GM19397 (cell line): ENCODE measurements at regions not wholly inside any gene's neighbourhood (a gene's known extent, or its start where the extent isn't known, plus 50 kb on each side); places are given as distances from the start of the nearest gene placed in this dataset.
"Not testable (repeated sequence)": the region's sequence is repeated elsewhere in the genome, so short reads cannot be mapped to it uniquely, and the experiment has no call there.

Experiments used
- ATAC-seq: cut with Tn5 transposase; IDR thresholded peaks from one replicate; pipeline ENCODE4 v1.9.1; 2021; ENCODE audit warnings: mild to moderate bottlenecking, moderate library complexity; ENCODE audit not compliant: unreplicated experiment

DNA sequence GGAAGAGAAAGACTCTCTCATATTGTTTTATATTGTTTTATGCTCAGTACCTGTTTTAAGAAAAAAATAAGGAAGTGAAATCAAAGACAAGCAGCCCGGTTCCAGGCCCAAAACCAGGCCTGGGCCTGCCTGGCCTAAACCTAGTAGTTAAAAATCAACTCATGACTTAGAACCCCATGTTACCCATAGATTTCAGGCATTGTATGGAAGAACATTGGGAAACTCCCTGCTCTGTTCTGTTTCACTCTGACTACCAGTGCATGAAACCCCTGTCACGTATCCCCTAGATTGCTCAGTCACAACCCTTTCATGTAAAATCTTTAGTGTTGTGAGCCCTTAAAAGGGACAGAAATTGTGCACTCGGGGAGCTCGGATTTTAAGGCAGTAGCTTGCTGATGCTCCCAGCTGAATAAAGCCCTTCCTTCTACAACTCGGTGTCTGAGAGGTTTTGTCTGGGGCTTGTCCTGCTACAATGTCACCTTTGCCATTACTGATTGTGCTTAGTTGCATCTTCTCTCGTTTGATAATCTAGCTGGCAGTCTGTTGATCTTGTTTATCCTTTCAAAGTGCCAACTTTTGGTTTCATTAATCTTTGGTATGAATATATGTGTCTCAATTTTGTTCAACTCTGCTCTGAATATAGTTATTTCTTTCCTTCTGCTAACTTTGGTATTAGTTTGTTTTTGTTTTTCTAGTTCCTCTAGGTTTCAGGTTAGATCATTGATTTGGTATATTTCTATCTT is 842.8 kb upstream of the NDST4 start:
- not testable (repeated sequence) for ATAC-seq

GRCh38 chr4:115950806-115951205 is 837.4 kb upstream of the NDST4 start:
- ATAC-seq: no peak

GRCh38 chr4:115949974-115950743 is 836.7 kb upstream of the NDST4 start:
- ATAC-seq: not testable (repeated sequence)

GRCh38 chr4:115945026-115945425 is 831.6 kb upstream of the NDST4 start:
- no peak for ATAC-seq

DNA sequence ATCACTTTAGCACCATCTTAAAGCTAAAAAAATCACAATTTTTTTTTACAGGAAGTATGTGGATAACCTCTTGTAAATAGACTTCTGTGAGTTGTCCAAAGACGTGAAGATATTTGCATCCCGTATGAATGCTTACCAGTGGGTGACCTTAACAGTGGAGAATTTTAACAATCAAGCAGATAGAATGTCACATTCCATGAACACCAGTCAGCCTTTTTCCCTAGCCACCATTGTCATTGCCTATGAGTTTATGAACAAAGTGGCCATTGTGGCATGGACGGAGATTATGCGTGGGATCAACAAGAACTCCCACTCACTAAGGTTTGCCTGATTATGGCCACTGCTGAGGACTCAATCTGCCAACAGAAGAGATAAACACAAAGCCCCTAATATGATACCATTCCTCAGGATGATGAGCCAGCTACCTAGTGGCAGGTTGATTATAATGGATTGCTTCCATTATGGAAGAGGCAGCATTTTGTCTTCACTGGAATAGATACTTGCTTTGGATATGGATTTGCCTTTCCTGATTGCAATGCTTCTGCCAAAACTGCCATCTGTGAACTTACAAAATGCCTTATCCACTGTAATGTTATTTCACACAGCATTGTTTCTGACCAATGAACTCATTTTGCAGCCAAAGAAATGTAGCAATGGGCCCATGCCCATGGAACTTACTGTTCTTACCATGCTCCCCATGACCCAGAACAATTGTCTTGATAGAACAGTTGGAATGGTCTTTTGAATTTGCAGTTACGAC is 830.9 kb upstream of the NDST4 start:
- ATAC-seq: no peak

- ATAC-seq: no peak
Measured at GRCh38 chr4:115938764-115939443, 825.5 kb upstream of the NDST4 start.

DNA sequence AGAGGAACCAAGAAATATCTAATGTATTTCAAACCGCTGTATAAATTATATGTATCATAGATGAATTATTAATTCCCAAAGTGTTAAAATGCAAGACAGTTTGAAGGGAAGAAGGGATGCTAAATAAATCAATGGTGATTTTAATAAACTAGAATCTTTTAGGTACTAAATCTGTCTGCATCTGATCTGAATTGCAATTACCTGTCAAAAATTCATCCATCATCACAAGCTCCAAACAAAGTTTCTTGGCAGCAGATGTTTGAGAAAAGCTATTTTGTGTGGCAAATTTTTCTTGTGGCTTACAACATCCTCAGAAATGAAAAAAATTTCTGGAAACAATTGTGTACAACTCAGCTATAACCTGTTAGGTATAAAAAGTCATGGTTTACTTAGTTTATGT is 816.0 kb upstream of the NDST4 start:
- ATAC-seq: no peak

DNA sequence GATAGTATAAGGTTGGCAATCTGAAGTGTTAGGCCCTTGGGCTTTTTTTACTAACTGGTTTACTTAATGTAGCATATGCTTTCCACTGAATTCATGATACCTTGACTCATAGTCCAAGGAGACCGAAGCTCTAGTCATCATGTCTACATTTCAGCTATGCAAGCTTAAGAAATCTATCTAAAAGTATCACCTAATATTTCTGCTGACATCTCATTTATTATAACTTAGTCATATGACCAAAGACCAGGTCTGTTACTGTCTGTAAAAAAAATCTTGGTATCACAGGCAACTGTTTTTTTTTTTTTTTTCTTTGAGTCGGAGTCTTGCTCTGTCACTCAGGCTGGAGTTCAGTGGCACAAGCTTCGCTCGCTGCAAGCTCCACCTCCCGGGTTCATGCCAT is 814.0 kb upstream of the NDST4 start:
- no peak for ATAC-seq

- ATAC-seq: no peak
Measured at GRCh38 chr4:115923152-115923551, 809.7 kb upstream of the NDST4 start.

DNA sequence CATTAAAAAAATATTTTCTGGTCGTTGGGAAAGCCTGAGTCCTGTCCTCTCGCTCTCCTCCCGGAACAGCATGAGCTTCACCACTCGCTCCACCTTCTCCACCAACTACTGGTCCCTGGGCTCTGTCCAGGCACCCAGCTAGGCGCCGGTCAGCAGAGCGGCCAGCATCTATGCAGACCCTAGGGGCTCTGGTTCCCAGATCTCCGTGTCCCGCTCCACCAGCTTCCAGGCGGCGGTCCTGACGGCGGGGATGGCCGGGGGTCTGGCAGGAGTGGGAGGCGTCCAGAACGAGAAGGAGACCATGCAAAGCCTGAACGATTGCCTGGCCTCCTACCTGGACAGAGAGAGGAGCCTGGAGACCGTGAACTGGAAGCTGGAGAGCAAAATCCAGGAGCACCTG is 807.2 kb upstream of the NDST4 start:
- ATAC-seq: no peak

- no peak for ATAC-seq
Measured at GRCh38 chr4:115918149-115918548, 804.7 kb upstream of the NDST4 start.

DNA sequence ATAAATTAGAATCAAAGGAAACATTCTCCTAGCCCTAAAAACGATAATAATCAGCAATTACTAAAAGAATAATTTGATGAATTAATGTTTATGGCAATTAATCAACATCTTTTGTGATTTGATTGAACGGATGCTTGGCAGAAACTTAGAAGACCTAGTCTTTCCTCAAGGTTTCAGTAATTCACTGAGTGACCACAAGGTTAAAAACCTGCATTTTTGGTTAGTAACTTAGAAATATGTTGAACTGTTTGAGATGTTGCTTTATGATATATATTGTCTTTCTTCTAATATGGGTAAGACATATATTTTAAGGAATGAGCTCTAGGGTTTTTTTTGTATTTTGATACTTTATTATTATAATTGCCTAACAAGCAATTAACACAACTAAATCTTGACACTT is 793.0 kb upstream of the NDST4 start:
- ATAC-seq: no peak

DNA sequence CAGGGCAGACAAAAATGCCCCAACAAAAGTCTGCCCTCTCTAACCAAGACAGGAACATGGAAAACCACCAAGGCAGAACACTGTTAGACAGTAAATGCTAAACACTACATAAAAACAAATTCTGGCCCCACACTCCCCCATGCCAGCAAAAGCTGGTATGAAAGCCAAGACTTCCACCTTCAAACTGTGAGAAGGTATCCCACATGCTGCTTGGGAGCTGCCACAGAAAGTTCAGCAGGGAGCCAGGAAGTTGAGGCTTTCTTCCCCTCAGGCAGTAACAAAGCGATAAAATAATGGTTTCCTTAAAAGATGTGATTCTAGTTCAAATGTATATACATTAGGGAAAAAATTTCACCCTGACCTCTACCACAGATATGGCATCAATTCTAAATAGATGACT is 770.4 kb upstream of the NDST4 start:
- ATAC-seq: no peak

- ATAC-seq: no peak
Measured at GRCh38 chr4:115883231-115883630, 769.8 kb upstream of the NDST4 start.

DNA sequence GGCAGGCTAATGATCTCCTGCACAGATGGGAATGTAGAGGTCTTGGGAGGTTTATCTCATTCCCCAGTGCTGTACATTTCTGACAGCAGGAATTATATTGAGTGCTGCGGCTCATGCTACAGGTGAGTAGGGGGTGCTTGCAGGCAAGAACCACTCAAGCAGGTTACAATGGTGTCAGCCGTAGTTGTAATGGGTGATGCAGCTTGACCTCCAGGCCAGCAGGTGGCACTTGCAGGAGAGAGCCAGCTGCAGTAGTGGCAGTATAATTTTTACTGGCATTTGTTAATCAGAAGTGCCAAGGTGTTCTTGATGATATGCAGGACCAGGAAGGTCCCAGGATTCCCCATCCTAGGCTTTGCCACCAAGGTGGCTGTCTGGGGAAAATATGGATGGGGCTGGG is 759.6 kb upstream of the NDST4 start:
- ATAC-seq: no peak

DNA sequence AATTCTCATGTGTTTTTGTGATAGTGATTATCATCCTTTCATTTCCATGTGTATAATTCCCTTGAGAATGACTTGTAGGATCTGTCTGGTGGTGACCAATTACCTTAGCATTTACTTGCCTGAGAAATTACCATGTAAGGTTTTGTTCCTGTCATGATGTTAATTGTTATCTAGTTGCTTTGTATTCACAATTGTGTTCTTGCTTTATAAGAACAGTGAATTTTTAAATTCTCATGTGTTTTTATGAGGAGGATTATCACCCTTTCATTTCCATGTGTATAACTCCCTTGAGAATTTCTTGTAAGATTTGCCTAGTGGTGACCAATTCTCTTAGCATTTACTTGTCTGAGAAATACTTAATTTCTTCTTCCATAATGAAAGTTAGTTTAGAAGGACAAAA is 758.2 kb upstream of the NDST4 start:
- no peak for ATAC-seq

DNA sequence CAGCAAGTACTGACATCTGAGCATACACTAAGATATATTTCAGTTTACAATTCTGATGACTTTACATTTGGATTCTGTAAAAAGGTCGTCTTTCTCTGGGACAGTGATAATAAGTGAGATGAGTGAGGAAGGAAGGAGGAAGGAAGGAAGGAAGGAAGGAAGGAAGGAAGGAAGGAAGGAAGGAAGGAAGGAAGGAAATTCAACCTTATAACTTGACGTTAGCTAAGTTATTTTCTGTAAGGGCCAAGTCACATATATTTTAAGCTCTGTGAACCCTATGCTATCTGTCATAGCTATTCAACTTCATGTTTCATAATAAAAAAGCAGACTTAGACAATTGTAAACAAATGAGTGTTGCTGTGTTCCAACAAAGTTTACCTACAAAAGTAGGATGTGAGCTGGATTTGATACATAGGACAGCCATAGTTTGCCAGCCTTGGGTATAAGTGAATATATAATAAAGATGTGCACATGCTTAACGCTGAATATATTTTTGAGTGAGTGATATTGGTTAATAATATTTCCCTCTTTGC is 753.0 kb upstream of the NDST4 start:
- ATAC-seq: no peak

GRCh38 chr4:115865736-115866135 is 752.3 kb upstream of the NDST4 start:
- no peak for ATAC-seq

- ATAC-seq: no peak
Measured at GRCh38 chr4:115852767-115853091, 739.3 kb upstream of the NDST4 start.

DNA sequence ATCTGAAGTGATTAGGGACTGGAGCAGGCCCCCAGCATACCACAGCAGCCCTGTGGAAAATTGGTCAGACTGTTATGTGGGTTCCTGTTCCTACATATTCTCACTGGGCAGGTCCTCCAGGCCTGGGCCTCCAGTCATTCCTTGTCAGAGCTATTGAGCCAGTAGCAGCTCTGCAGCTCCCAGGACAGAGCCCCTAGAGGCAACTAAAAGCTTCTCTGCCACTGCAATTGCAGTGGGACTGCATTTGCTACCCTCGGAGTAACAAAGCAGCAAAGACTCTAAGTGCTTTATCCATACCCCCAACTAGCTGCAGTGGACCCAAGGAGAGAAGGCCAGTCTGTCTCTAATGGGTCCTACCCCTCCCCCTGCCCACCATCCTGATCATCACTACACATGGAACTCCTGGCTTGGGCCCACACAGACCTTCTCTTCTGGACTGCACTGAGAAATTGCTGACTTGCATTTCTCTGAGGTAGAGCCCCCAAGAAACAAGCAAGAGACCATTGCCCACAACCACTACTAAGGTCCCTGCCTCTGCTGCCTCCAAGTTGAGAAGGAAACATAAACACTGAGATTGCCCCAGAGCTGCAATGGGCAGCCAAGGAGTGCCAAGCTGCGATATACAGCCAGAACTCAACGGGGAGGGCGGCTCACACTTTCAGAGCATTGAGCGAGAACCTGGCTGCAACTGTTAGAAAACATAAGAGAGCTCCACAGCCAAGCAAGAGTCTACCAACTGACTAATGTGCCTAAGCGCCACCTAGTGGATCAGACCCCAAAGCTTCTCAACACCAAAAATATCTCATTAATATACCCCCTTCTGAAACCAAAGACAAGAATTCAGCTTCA is 738.7 kb upstream of the NDST4 start:
- ATAC-seq: peak; percentile 68
